HepG2 (cell line): ENCODE measurements at regions not wholly inside any gene's neighbourhood (a gene's known extent, or its start where the extent isn't known, plus 50 kb on each side); places are given as distances from the start of the nearest gene placed in this dataset.
A peak's percentile ranks its signal among the peaks of the same experiment; 100 is the strongest.

Experiments used
- ATAC-seq: fragments of 200-7000 bp; cut with Tn5 transposase; 3 replicates; pipeline ENCODE4 v1.9.1; 2020; ENCODE audit warnings: mild to moderate bottlenecking, moderate library complexity
- BruUV-seq: library from RNA; stranded (reverse); fragments of 400-500 nt; replicated peaks from 2 replicates; lab custom pipeline; 2021; lab: Mats Ljungman, UMichigan
- CTCF ChIA-PET: fragments of 300-600 bp; formaldehyde crosslinking; extraction: SDS; loops from one replicate; lab custom pipeline; 2021; ENCODE audit warnings: low total read pairs, inconsistent platforms, low intra/inter-chr PET ratio; lab: Yijun Ruan, JAX
- POLR2A ChIA-PET: fragments of 350-600 bp; sonication (Branson Sonifier 250); formaldehyde crosslinking; loops from one replicate; lab custom pipeline; 2020; ENCODE audit warnings: antibody characterized with exemption, inconsistent platforms; lab: Yijun Ruan, JAX
- DNase-seq: peaks from one replicate; pipeline ENCODE4 v3.0.0-alpha.2; 2015; ENCODE audit warnings: low spot score
- FAIRE-seq: peaks from 3 replicates; lab custom pipeline; 2011; peaks lifted over from hg19 to GRCh38; lab: Jason Lieb, UNC
- H2AFZ ChIP-seq: one replicate; pipeline ENCODE4 v1.6.1; 2011; ENCODE audit warnings: low read length, inconsistent platforms
- H3K27ac ChIP-seq: fragments of 300-600 bp; 3 replicates; pipeline ENCODE4 v1.8.0; 2011; ENCODE audit warnings: mixed run types, mild to moderate bottlenecking, mixed read lengths, low read length, inconsistent platforms; ENCODE audit not compliant: insufficient read depth; ENCODE audit errors: extremely low read length
- H3K27me3 ChIP-seq, 2 experiments: fragments of 200-600 bp in 1 of 2; 2 replicates in 1 of 2; 3 replicates in 1 of 2; pipeline versions ENCODE4 v1.6.0 to v1.8.0; 2011; ENCODE audit warnings: low read length in 2 of 2, mild to moderate bottlenecking in 2 of 2, moderate library complexity in 2 of 2, inconsistent platforms in 1 of 2; ENCODE audit not compliant: insufficient read depth in 2 of 2, control insufficient read depth in 1 of 2
- H3K36me3 ChIP-seq, 2 experiments: fragments of 200-600 bp in 1 of 2; replicated peaks in 1 of 2; 2 replicates in 1 of 2; 3 replicates in 1 of 2; pipeline versions ENCODE4 v1.5.1 to v1.8.0; 2011; ENCODE audit warnings: low read length in 2 of 2, inconsistent platforms in 1 of 2; ENCODE audit not compliant: insufficient read depth in 2 of 2, control insufficient read depth in 1 of 2
- H3K4me1 ChIP-seq: 2 replicates; pipeline ENCODE4 v1.5.1; 2012; ENCODE audit warnings: low read length, inconsistent platforms; ENCODE audit not compliant: insufficient read depth
- H3K4me2 ChIP-seq: 2 replicates; pipeline ENCODE4 v1.6.0; 2011; ENCODE audit warnings: low read depth, low read length, inconsistent platforms
- H3K4me3 ChIP-seq, 3 experiments: fragments of 200-600 bp in 1 of 3; sonication (generic), shearing (Covaris generic) in 1 of 3; replicated peaks in 1 of 3; 2 replicates each; pipeline ENCODE4 v1.5.1; 2011 to 2016; ENCODE audit warnings: low read length in 3 of 3, inconsistent platforms in 2 of 3, low read depth in 2 of 3, mild to moderate bottlenecking in 2 of 3, control low read depth in 1 of 3, mixed read lengths in 1 of 3; ENCODE audit not compliant: insufficient read depth in 1 of 3
- H3K79me2 ChIP-seq: one replicate; pipeline ENCODE4 v1.6.1; 2011; ENCODE audit warnings: low read length, inconsistent platforms; ENCODE audit not compliant: insufficient read depth
- H3K9ac ChIP-seq: 2 replicates; pipeline ENCODE4 v1.6.0; 2011; ENCODE audit warnings: mild to moderate bottlenecking, low read depth, low read length, inconsistent platforms; ENCODE audit not compliant: insufficient read depth
- H3K9me3 ChIP-seq: 2 replicates; pipeline ENCODE4 v1.5.1; 2012; ENCODE audit warnings: mild to moderate bottlenecking, low read length
- H4K20me1 ChIP-seq: 2 replicates; pipeline ENCODE4 v1.6.0; 2011; ENCODE audit warnings: inconsistent platforms, mild to moderate bottlenecking, low read length, moderate library complexity; ENCODE audit not compliant: insufficient read depth
- CENPX ChIP-seq: sonication (generic); formaldehyde crosslinking; IDR thresholded peaks from 2 replicates; pipeline ENCODE4 v1.9.0; 2021; ENCODE audit warnings: mild to moderate bottlenecking, missing genetic modification reagents, moderate library complexity
- CERS6 ChIP-seq: sonication (generic); formaldehyde crosslinking; IDR thresholded peaks from 2 replicates; pipeline ENCODE4 v1.5.0; 2020; ENCODE audit warnings: missing genetic modification reagents
- FOSL2 ChIP-seq: sonication (generic); formaldehyde crosslinking; IDR thresholded peaks from 2 replicates; pipeline ENCODE4 v1.4.0; 2020; ENCODE audit warnings: missing genetic modification reagents
- GATA4 ChIP-seq: sonication (generic); IDR thresholded peaks from 2 replicates; pipeline ENCODE4 v1.6.1; 2016; ENCODE audit warnings: antibody characterized with exemption, low read depth, borderline replicate concordance
- HMG20A ChIP-seq: IDR thresholded peaks from 2 replicates; pipeline ENCODE4 v1.6.1; 2016; ENCODE audit warnings: borderline replicate concordance
- ISX ChIP-seq: sonication (generic); formaldehyde crosslinking; conservative IDR thresholded peaks from 2 replicates; pipeline ENCODE4 v1.5.0; 2020; ENCODE audit warnings: missing genetic modification reagents
- PRDM10 ChIP-seq: sonication (generic); formaldehyde crosslinking; IDR thresholded peaks from 2 replicates; pipeline ENCODE4 v1.4.0; 2020; ENCODE audit warnings: low read depth, missing genetic modification reagents
- SALL1 ChIP-seq: sonication (generic); formaldehyde crosslinking; IDR thresholded peaks from 2 replicates; pipeline ENCODE4 v1.8.0; 2022; ENCODE audit warnings: mild to moderate bottlenecking, missing genetic modification reagents
- SOX13 ChIP-seq, 3 experiments: fragments of 450-650 bp in 1 of 3; sonication (generic) in 1 of 3; formaldehyde crosslinking in 1 of 3; IDR thresholded peaks in 2 of 3; conservative IDR thresholded peaks in 1 of 3; 2 replicates each; pipeline versions ENCODE4 v1.5.0 to v1.6.1; 2016 to 2020; ENCODE audit warnings: antibody characterized with exemption in 1 of 3, mild to moderate bottlenecking in 1 of 3, missing compliant biosample characterization in 1 of 3, missing genetic modification reagents in 1 of 3, moderate library complexity in 1 of 3
- ZFP37 ChIP-seq: sonication (generic); formaldehyde crosslinking; IDR thresholded peaks from 2 replicates; pipeline ENCODE4 v1.4.0; 2020; ENCODE audit warnings: missing genetic modification reagents, borderline replicate concordance
- ZNF251 ChIP-seq: sonication (generic); formaldehyde crosslinking; IDR thresholded peaks from 2 replicates; pipeline ENCODE4 v1.9.0; 2021; ENCODE audit warnings: mild to moderate bottlenecking, missing genetic modification reagents
- ZNF329 ChIP-seq: sonication (generic); formaldehyde crosslinking; IDR thresholded peaks from 2 replicates; pipeline ENCODE4 v1.9.0; 2021; ENCODE audit warnings: low read depth, mild to moderate bottlenecking, missing genetic modification reagents
- ZNF451 ChIP-seq: sonication (generic); formaldehyde crosslinking; IDR thresholded peaks from 2 replicates; pipeline ENCODE4 v1.5.0; 2020; ENCODE audit warnings: mild to moderate bottlenecking, missing genetic modification reagents
- ZNF580 ChIP-seq: IDR thresholded peaks from 2 replicates; pipeline ENCODE4 v1.6.1; 2016; ENCODE audit warnings: low read depth, borderline replicate concordance
- ZNF782 ChIP-seq: sonication (generic); formaldehyde crosslinking; IDR thresholded peaks from 2 replicates; pipeline ENCODE4 v1.4.0; 2020; ENCODE audit warnings: missing genetic modification reagents, mild to moderate bottlenecking, borderline replicate concordance
- ZNF788 ChIP-seq: sonication (generic); formaldehyde crosslinking; IDR thresholded peaks from 2 replicates; pipeline ENCODE4 v1.5.0; 2020; ENCODE audit warnings: mild to moderate bottlenecking, missing genetic modification reagents, borderline replicate concordance
- ZNF839 ChIP-seq: sonication (generic); formaldehyde crosslinking; IDR thresholded peaks from 2 replicates; pipeline ENCODE4 v1.4.0; 2020; ENCODE audit warnings: missing genetic modification reagents, mild to moderate bottlenecking, borderline replicate concordance
- ZSCAN30 ChIP-seq: sonication (generic); formaldehyde crosslinking; IDR thresholded peaks from 2 replicates; pipeline ENCODE4 v1.5.0; 2020; ENCODE audit warnings: mild to moderate bottlenecking, missing genetic modification reagents
- WGBS: methylation state at CpG from one replicate; pipeline ENCODE4 v1.1.6; 2017; ENCODE audit warnings: low lambda C conversion rate; 5-methylcytosine and 5-hydroxymethylcytosine counted together
- in situ Hi-C: cut with HindIII; loops from 2 replicates; pipeline ENCODE4 v1.10.0; 2017; ENCODE audit warnings: low pct_unique_long_range_greater_than_20kb; ENCODE audit not compliant: extremely low pct_ligation_motif_present
- intact Hi-C: fragments of 100-400 bp; cut with micrococcal nuclease; formaldehyde crosslinking; loops from one replicate; pipeline ENCODE4 v1.10.0; 2022; ENCODE audit not compliant: unreplicated experiment

- peak overlapping the region; percentile 40 for H2AFZ ChIP-seq
- peak; percentile 81 for ATAC-seq
- POLR2A ChIA-PET: interaction anchor here (1.0 to 2.5 kb wide), 5 partner anchors 8 to 133 kb away, joined by 3 to 10 read pairs (median 6); no protein-coding TSS in a partner anchor
- 0 out of 2 replicates have a peak, but pooled peaks have one; percentile 22 for TF ChIP-seq PRDM10 (CRISPR knock-in tag)
- TF ChIP-seq CERS6 (CRISPR knock-in tag): no peak
- no peak for TF ChIP-seq ZNF839 (CRISPR knock-in tag)
- TF ChIP-seq SOX13 (IDR thresholded peaks at IDR 0.05): peak; percentile 50
- peak in 1 of 2 experiments; percentile 74; a peak in 2 of 4 replicates for TF ChIP-seq SOX13 (CRISPR knock-in tag; conservative IDR thresholded peaks at IDR 0.05 in 1 of 2, IDR thresholded peaks at IDR 0.05 in 1 of 2)
- peak; percentile 37; the same call in 1 of the 2 replicates for TF ChIP-seq HMG20A (CRISPR knock-in tag)
- no peak for TF ChIP-seq ZNF329 (CRISPR knock-in tag)
- TF ChIP-seq ISX (CRISPR knock-in tag): no peak
- TF ChIP-seq ZSCAN30 (CRISPR knock-in tag): no peak
- TF ChIP-seq ZNF782: no peak
- TF ChIP-seq GATA4: peak; percentile 23; the same call in 1 of the 2 replicates
- no peak for TF ChIP-seq ZFP37
- TF ChIP-seq ZNF788 (CRISPR knock-in tag): no peak
- no peak for TF ChIP-seq ZNF251 (CRISPR knock-in tag)
- peak; percentile 48 for TF ChIP-seq SALL1
- TF ChIP-seq FOSL2 (CRISPR knock-in tag): peak; percentile 71
- no peak for TF ChIP-seq ZNF580 (CRISPR knock-in tag)
- TF ChIP-seq CENPX (CRISPR knock-in tag): no peak
- TF ChIP-seq ZNF451 (CRISPR knock-in tag): no peak
These were observed 252.9 kb downstream of the ETS1 start for GRCh38 chr11:128334311-128335044.

More at GRCh38 chr11:128334311-128335044, 252.9 kb downstream of the ETS1 start:
- in situ Hi-C loops (no loop called here), intact Hi-C loops (loop anchor here (1.0 to 2.0 kb wide), 2 partner anchors 44 to 117 kb away; no protein-coding TSS in a partner anchor)
- DNase-seq (peak; percentile 79), FAIRE-seq (no peak)
- H4K20me1 ChIP-seq: no peaks in the 10 kb centered on the region
- peak overlapping the region in 2 of 3 experiments; percentile 30 to 49; a peak in 4 of 6 replicates for H3K4me3 ChIP-seq
- H3K27ac ChIP-seq: peak overlapping the region; percentile 41
- peak overlapping the region; percentile 41; the same call in 1 of the 2 replicates for H3K9ac ChIP-seq
- H3K27me3 ChIP-seq: no peaks in the 10 kb centered on the region
- BruUV-seq: no TSS peak
- no peaks in the 10 kb centered on the region for H3K79me2 ChIP-seq
- H3K36me3 ChIP-seq: no peaks in the 10 kb centered on the region
- peak overlapping the region; percentile 71 for H3K4me2 ChIP-seq
- WGBS: 4% methylated on average over 11 of the region's 12 CpGs
- H3K9me3 ChIP-seq: no peaks in the 10 kb centered on the region
- peaks cover 31% of the 10 kb centered on the region for H3K4me1 ChIP-seq
- CTCF ChIA-PET: no interaction called here
